ENCODE measurements at regions not wholly inside any gene's neighbourhood (a gene's known extent, or its start where the extent isn't known, plus 50 kb on each side); places are given as distances from the start of the nearest gene placed in this dataset.

DNA sequence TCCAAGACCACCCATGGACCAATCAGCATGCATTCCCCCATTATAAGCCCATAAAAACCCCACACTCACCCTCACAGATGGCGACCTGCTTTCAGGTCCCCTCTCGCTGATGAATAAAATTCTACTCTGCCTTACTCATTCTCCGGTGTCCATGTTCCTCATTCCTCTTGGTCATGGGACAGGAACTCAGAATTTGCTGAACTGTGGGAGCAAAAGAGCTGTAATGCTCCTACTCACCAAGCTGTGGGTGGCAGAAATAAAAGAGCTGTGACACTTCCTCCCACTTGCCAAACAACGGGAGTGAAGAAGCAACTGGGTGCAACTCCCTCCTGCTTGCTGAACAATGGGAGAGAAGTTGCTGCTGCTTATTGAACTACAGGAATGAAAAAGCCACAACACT is 168.5 kb upstream of the PCDH18 start:
- DNase-seq, result no peak
- no peak for TF ChIP-seq POLR2A (IDR thresholded peaks at IDR 0.05)
- TF ChIP-seq, protein P1, sequence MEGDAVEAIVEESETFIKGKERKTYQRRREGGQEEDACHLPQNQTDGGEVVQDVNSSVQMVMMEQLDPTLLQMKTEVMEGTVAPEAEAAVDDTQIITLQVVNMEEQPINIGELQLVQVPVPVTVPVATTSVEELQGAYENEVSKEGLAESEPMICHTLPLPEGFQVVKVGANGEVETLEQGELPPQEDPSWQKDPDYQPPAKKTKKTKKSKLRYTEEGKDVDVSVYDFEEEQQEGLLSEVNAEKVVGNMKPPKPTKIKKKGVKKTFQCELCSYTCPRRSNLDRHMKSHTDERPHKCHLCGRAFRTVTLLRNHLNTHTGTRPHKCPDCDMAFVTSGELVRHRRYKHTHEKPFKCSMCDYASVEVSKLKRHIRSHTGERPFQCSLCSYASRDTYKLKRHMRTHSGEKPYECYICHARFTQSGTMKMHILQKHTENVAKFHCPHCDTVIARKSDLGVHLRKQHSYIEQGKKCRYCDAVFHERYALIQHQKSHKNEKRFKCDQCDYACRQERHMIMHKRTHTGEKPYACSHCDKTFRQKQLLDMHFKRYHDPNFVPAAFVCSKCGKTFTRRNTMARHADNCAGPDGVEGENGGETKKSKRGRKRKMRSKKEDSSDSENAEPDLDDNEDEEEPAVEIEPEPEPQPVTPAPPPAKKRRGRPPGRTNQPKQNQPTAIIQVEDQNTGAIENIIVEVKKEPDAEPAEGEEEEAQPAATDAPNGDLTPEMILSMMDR (IDR thresholded peaks at IDR 0.05), result no peak
- Histone ChIP-seq H3K4me3 (no peak overlapping the region), H3K27me3 (no peaks in the 10 kb centered on the region), H3K36me3 (ENCODE audit: low read depth, missing control alignments) (no peaks in the 10 kb centered on the region), H3K27ac (no peak overlapping the region), H3K4me1 (peaks cover 9% of the 10 kb centered on the region), H3K9me3 (no peaks in the 10 kb centered on the region)
- intact Hi-C loops (cut with DNase I; ENCODE audit: low total_unique reads), result no loop called here
- WGBS, 2 donors, result 66 to 69% methylated on average over 4 of the region's 4 CpGs

DNA sequence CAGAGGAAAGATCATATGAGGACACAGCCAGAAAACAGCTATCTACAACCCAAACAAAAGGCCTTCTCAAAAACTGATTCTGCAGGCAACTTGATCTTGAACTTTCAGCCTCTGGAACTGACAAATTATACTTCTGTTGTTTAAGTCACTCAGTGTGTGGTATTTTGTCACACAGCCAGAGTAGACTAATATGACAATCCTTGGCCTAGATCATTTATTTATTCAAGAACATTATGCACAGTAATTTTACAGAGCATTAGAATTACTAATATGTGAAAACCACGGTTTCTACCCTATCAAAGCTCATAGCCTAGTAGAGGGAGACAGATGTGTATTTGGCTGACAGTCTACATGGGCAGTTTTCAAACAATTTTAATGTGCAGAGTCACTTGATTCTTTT is 167.8 kb upstream of the PCDH18 start:
- Histone ChIP-seq H3K4me1 (peaks cover 2% of the 10 kb centered on the region), H3K9me3 (no peaks in the 10 kb centered on the region), H3K36me3 (ENCODE audit: low read depth, missing control alignments) (no peaks in the 10 kb centered on the region), H3K27ac (peak overlapping the region in 1 of 2 donors; percentile 25), H3K4me3 (no peak overlapping the region), H3K27me3 (no peaks in the 10 kb centered on the region)
- intact Hi-C loops (cut with DNase I; ENCODE audit: low total_unique reads), result no loop called here
- 33 to 68% methylated on average over 1 of the region's 1 CpG for WGBS, 2 donors
- DNase-seq, result no peak
- TF ChIP-seq, protein P1 (IDR thresholded peaks at IDR 0.05), result no peak
- TF ChIP-seq POLR2A (IDR thresholded peaks at IDR 0.05), result no peak

DNA sequence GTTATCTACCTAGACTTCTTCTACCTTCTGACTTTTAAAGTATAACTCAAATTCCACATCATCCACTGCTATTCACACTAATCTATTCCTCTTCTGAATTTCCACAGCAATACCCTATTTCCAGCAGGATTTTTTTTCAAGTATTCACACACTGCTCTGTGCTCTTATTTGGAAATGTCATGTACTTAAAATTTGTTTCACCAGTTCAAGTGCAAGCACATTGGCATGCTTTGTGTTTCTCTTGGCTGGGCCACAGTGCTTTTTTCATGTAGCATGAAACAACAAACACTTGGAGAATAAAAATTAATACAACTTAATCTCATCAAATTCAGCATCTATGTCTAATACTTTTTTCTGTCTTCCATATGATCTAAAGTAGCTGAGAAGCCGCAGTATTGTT is 161.8 kb upstream of the PCDH18 start:
- H3K9me3 ChIP-seq, result no peaks in the 10 kb centered on the region
- no peak overlapping the region for H3K27ac ChIP-seq
- WGBS, 2 donors, result 57 to 65% methylated on average over 1 of the region's 1 CpG
- no peak overlapping the region for H3K4me3 ChIP-seq
- H3K36me3 ChIP-seq (ENCODE audit: low read depth, missing control alignments), result no peaks in the 10 kb centered on the region
- intact Hi-C loops (cut with DNase I; ENCODE audit: low total_unique reads), result no loop called here
- DNase-seq, result peak; percentile 71
- TF ChIP-seq, protein P1 (IDR thresholded peaks at IDR 0.05), result no peak
- no peak for TF ChIP-seq POLR2A (IDR thresholded peaks at IDR 0.05)
- H3K27me3 ChIP-seq, result no peaks in the 10 kb centered on the region
- no peaks in the 10 kb centered on the region for H3K4me1 ChIP-seq

DNA sequence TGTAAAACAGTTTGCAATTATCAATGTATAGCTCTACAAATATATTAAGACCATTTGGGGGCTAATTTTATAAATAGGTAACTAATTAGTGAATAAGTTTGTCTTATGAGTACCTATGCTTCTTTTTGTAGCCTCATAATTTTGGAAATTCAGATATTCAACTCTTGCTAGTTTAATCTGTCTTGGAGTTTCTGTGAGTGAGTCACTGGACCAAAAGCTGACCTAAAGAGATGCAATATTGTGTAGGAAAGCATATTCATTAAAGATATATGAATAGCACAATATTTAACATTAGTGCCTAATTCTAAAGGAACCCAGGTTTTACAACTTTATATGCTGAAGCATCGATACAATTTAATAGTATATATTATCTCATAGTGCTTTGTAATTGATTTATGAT is 161.3 kb upstream of the PCDH18 start:
- DNase-seq, result no peak
- H3K27ac ChIP-seq, result no peak overlapping the region
- H3K4me3 ChIP-seq, result no peak overlapping the region
- H3K9me3 ChIP-seq, result no peaks in the 10 kb centered on the region
- H3K27me3 ChIP-seq, result no peaks in the 10 kb centered on the region
- no peak for TF ChIP-seq POLR2A (IDR thresholded peaks at IDR 0.05)
- TF ChIP-seq, protein P1 (IDR thresholded peaks at IDR 0.05), result no peak
- H3K36me3 ChIP-seq (ENCODE audit: low read depth, missing control alignments), result no peaks in the 10 kb centered on the region
- 52 to 65% methylated on average over 1 of the region's 1 CpG for WGBS, 2 donors
- H3K4me1 ChIP-seq, result no peaks in the 10 kb centered on the region
- intact Hi-C loops (cut with DNase I; ENCODE audit: low total_unique reads), result no loop called here

DNA sequence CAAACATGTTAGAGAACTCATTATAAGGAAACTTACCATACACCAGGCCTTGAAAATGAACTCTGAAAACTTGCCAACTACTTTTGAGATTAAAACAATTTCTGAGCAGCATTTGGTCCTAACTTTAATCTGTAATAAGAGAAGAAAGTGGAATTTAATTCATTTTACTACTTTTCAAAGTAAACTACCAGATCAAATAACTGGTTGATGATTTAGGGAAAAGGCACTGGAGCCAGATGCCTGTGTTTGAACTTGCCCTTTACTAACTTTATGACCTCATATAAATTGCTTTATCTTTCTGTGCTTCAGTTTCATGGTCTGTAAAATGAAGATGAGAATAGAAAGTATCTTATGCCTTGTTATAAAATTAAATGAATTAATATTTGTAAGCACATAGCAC is 159.9 kb upstream of the PCDH18 start:
- intact Hi-C loops (cut with DNase I; ENCODE audit: low total_unique reads), result no loop called here
- Histone ChIP-seq H3K36me3 (ENCODE audit: low read depth, missing control alignments) (no peaks in the 10 kb centered on the region), H3K27me3 (no peaks in the 10 kb centered on the region), H3K4me3 (no peak overlapping the region), H3K9me3 (no peaks in the 10 kb centered on the region), H3K27ac (no peak overlapping the region), H3K4me1 (no peaks in the 10 kb centered on the region)
- no peak for DNase-seq
- TF ChIP-seq, protein P1 (IDR thresholded peaks at IDR 0.05), result no peak
- no peak for TF ChIP-seq POLR2A (IDR thresholded peaks at IDR 0.05)

All from testis (tissue), 2 donors.